HepG2 (cell line): ENCODE measurements at regions not wholly inside any gene's neighbourhood (a gene's known extent, or its start where the extent isn't known, plus 50 kb on each side); places are given as distances from the start of the nearest gene placed in this dataset.

Source experiments
- ATAC-seq: fragments of 200-7000 bp; cut with Tn5 transposase; 3 replicates; pipeline ENCODE4 v1.9.1; 2020; ENCODE audit warnings: mild to moderate bottlenecking, moderate library complexity
- BruUV-seq: library from RNA; stranded (reverse); fragments of 400-500 nt; replicated peaks from 2 replicates; lab custom pipeline; 2021; lab: Mats Ljungman, UMichigan
- CTCF ChIA-PET: fragments of 300-600 bp; formaldehyde crosslinking; extraction: SDS; loops from one replicate; lab custom pipeline; 2021; ENCODE audit warnings: low total read pairs, inconsistent platforms, low intra/inter-chr PET ratio; lab: Yijun Ruan, JAX
- POLR2A ChIA-PET: fragments of 350-600 bp; sonication (Branson Sonifier 250); formaldehyde crosslinking; loops from one replicate; lab custom pipeline; 2020; ENCODE audit warnings: antibody characterized with exemption, inconsistent platforms; lab: Yijun Ruan, JAX
- DNase-seq: peaks from one replicate; pipeline ENCODE4 v3.0.0-alpha.2; 2015; ENCODE audit warnings: low spot score
- FAIRE-seq: peaks from 3 replicates; lab custom pipeline; 2011; peaks lifted over from hg19 to GRCh38; lab: Jason Lieb, UNC
- H2AFZ ChIP-seq: one replicate; pipeline ENCODE4 v1.6.1; 2011; ENCODE audit warnings: low read length, inconsistent platforms
- H3K27ac ChIP-seq: fragments of 300-600 bp; 3 replicates; pipeline ENCODE4 v1.8.0; 2011; ENCODE audit warnings: mixed run types, mild to moderate bottlenecking, mixed read lengths, low read length, inconsistent platforms; ENCODE audit not compliant: insufficient read depth; ENCODE audit errors: extremely low read length
- H3K27me3 ChIP-seq, 2 experiments: fragments of 200-600 bp in 1 of 2; 2 replicates in 1 of 2; 3 replicates in 1 of 2; pipeline versions ENCODE4 v1.6.0 to v1.8.0; 2011; ENCODE audit warnings: low read length in 2 of 2, mild to moderate bottlenecking in 2 of 2, moderate library complexity in 2 of 2, inconsistent platforms in 1 of 2; ENCODE audit not compliant: insufficient read depth in 2 of 2, control insufficient read depth in 1 of 2
- H3K36me3 ChIP-seq, 2 experiments: fragments of 200-600 bp in 1 of 2; replicated peaks in 1 of 2; 2 replicates in 1 of 2; 3 replicates in 1 of 2; pipeline versions ENCODE4 v1.5.1 to v1.8.0; 2011; ENCODE audit warnings: low read length in 2 of 2, inconsistent platforms in 1 of 2; ENCODE audit not compliant: insufficient read depth in 2 of 2, control insufficient read depth in 1 of 2
- H3K4me1 ChIP-seq: 2 replicates; pipeline ENCODE4 v1.5.1; 2012; ENCODE audit warnings: low read length, inconsistent platforms; ENCODE audit not compliant: insufficient read depth
- H3K4me2 ChIP-seq: 2 replicates; pipeline ENCODE4 v1.6.0; 2011; ENCODE audit warnings: low read depth, low read length, inconsistent platforms
- H3K4me3 ChIP-seq, 3 experiments: fragments of 200-600 bp in 1 of 3; sonication (generic), shearing (Covaris generic) in 1 of 3; replicated peaks in 1 of 3; 2 replicates each; pipeline ENCODE4 v1.5.1; 2011 to 2016; ENCODE audit warnings: low read length in 3 of 3, inconsistent platforms in 2 of 3, low read depth in 2 of 3, mild to moderate bottlenecking in 2 of 3, control low read depth in 1 of 3, mixed read lengths in 1 of 3; ENCODE audit not compliant: insufficient read depth in 1 of 3
- H3K79me2 ChIP-seq: one replicate; pipeline ENCODE4 v1.6.1; 2011; ENCODE audit warnings: low read length, inconsistent platforms; ENCODE audit not compliant: insufficient read depth
- H3K9ac ChIP-seq: 2 replicates; pipeline ENCODE4 v1.6.0; 2011; ENCODE audit warnings: mild to moderate bottlenecking, low read depth, low read length, inconsistent platforms; ENCODE audit not compliant: insufficient read depth
- H3K9me3 ChIP-seq: 2 replicates; pipeline ENCODE4 v1.5.1; 2012; ENCODE audit warnings: mild to moderate bottlenecking, low read length
- H4K20me1 ChIP-seq: 2 replicates; pipeline ENCODE4 v1.6.0; 2011; ENCODE audit warnings: inconsistent platforms, mild to moderate bottlenecking, low read length, moderate library complexity; ENCODE audit not compliant: insufficient read depth
- ARNT2 ChIP-seq: sonication (generic); formaldehyde crosslinking; IDR thresholded peaks from 2 replicates; pipeline ENCODE4 v1.8.0; 2022; ENCODE audit warnings: mild to moderate bottlenecking, low read depth, missing genetic modification reagents, moderate library complexity
- HES4 ChIP-seq: sonication (generic); formaldehyde crosslinking; IDR thresholded peaks from 2 replicates; pipeline ENCODE4 v1.9.0; 2021; ENCODE audit warnings: mild to moderate bottlenecking, missing genetic modification reagents, borderline replicate concordance
- HNF4A ChIP-seq: sonication (generic); formaldehyde crosslinking; IDR thresholded peaks from 2 replicates; pipeline ENCODE4 v1.4.0; 2020; ENCODE audit warnings: missing genetic modification reagents
- HNRNPK ChIP-seq: fragments of 200-400 bp; formaldehyde crosslinking; IDR thresholded peaks from 2 replicates; pipeline ENCODE4 v1.6.1; 2018; ENCODE audit warnings: low read length, low read depth, moderate library complexity, mild to moderate bottlenecking; ENCODE audit not compliant: poor library complexity, severe bottlenecking
- PRDM4 ChIP-seq: sonication (generic); formaldehyde crosslinking; IDR thresholded peaks from 2 replicates; pipeline ENCODE4 v1.9.0; 2021; ENCODE audit warnings: missing genetic modification reagents, borderline replicate concordance
- RFX1 ChIP-seq: fragments of 450-650 bp; IDR thresholded peaks from 2 replicates; pipeline ENCODE4 v1.6.1; 2017
- SKI ChIP-seq: fragments of 450-650 bp; IDR thresholded peaks from one replicate; pipeline ENCODE4 v1.6.1; 2018; ENCODE audit warnings: mild to moderate bottlenecking; ENCODE audit not compliant: partially characterized antibody
- TOPORS ChIP-seq: sonication (generic); formaldehyde crosslinking; IDR thresholded peaks from 2 replicates; pipeline ENCODE4 v1.8.0; 2023; ENCODE audit warnings: mild to moderate bottlenecking, missing genetic modification reagents
- UBTF ChIP-seq: sonication (generic); formaldehyde crosslinking; IDR thresholded peaks from 2 replicates; pipeline ENCODE4 v1.4.0; 2020; ENCODE audit warnings: mild to moderate bottlenecking, missing genetic modification reagents
- YEATS4 ChIP-seq: sonication (generic); formaldehyde crosslinking; IDR thresholded peaks from 2 replicates; pipeline ENCODE4 v1.4.0; 2020; ENCODE audit warnings: missing genetic modification reagents, borderline replicate concordance
- ZBTB1 ChIP-seq: sonication (generic); formaldehyde crosslinking; IDR thresholded peaks from 2 replicates; pipeline ENCODE4 v1.4.0; 2020; ENCODE audit warnings: missing genetic modification reagents, borderline replicate concordance
- ZC3H4 ChIP-seq: sonication (generic); formaldehyde crosslinking; IDR thresholded peaks from 2 replicates; pipeline ENCODE4 v1.4.0; 2020; ENCODE audit warnings: missing genetic modification reagents, borderline replicate concordance
- ZMAT5 ChIP-seq: sonication (generic); formaldehyde crosslinking; IDR thresholded peaks from 2 replicates; pipeline ENCODE4 v1.5.0; 2020; ENCODE audit warnings: mild to moderate bottlenecking, low read depth, missing genetic modification reagents, borderline replicate concordance
- WGBS: methylation state at CpG from one replicate; pipeline ENCODE4 v1.1.6; 2017; ENCODE audit warnings: low lambda C conversion rate; 5-methylcytosine and 5-hydroxymethylcytosine counted together
- in situ Hi-C: cut with HindIII; loops from 2 replicates; pipeline ENCODE4 v1.10.0; 2017; ENCODE audit warnings: low pct_unique_long_range_greater_than_20kb; ENCODE audit not compliant: extremely low pct_ligation_motif_present
- intact Hi-C: fragments of 100-400 bp; cut with micrococcal nuclease; formaldehyde crosslinking; loops from one replicate; pipeline ENCODE4 v1.10.0; 2022; ENCODE audit not compliant: unreplicated experiment
- TF ChIP-seq, protein P1 (sequence below): sonication (generic); formaldehyde crosslinking; IDR thresholded peaks from 2 replicates; pipeline ENCODE4 v1.5.0; 2020; ENCODE audit warnings: mild to moderate bottlenecking, missing genetic modification reagents

- no TSS peak for BruUV-seq
- FAIRE-seq, result no peak
These were observed 55.5 kb upstream of the MEGF10 start for GRCh38 chr5:127235136-127235535.

More at GRCh38 chr5:127235136-127235535, 55.5 kb upstream of the MEGF10 start:
- WGBS, result 29% methylated on average over 4 of the region's 4 CpGs
- Histone ChIP-seq H2AFZ (no peak overlapping the region), H3K4me3 (no peak overlapping the region), H3K79me2 (no peaks in the 10 kb centered on the region), H4K20me1 (no peaks in the 10 kb centered on the region), H3K9me3 (no peaks in the 10 kb centered on the region), H3K4me2 (no peak overlapping the region), H3K27ac (no peak overlapping the region), H3K36me3 (no peaks in the 10 kb centered on the region), H3K27me3 (no peaks in the 10 kb centered on the region; a peak in 1 of 5 replicates), H3K9ac (no peak overlapping the region), H3K4me1 (no peaks in the 10 kb centered on the region)
- no peak for DNase-seq
- intact Hi-C loops (no loop called here), in situ Hi-C loops (no loop called here)
- POLR2A ChIA-PET, result no interaction called here
- no peak for ATAC-seq
- CTCF ChIA-PET, result no interaction called here
- TF ChIP-seq UBTF (no peak), RFX1 (no peak), HES4 (CRISPR knock-in tag) (no peak), ZMAT5 (CRISPR knock-in tag) (no peak), PRDM4 (CRISPR knock-in tag) (no peak), TOPORS (CRISPR knock-in tag) (no peak), HNF4A (CRISPR knock-in tag) (no peak), SKI (no peak), ARNT2 (no peak), YEATS4 (CRISPR knock-in tag) (no peak), ZC3H4 (no peak), HNRNPK (no peak), ZBTB1 (CRISPR knock-in tag) (no peak)
- TF ChIP-seq, protein P1, sequence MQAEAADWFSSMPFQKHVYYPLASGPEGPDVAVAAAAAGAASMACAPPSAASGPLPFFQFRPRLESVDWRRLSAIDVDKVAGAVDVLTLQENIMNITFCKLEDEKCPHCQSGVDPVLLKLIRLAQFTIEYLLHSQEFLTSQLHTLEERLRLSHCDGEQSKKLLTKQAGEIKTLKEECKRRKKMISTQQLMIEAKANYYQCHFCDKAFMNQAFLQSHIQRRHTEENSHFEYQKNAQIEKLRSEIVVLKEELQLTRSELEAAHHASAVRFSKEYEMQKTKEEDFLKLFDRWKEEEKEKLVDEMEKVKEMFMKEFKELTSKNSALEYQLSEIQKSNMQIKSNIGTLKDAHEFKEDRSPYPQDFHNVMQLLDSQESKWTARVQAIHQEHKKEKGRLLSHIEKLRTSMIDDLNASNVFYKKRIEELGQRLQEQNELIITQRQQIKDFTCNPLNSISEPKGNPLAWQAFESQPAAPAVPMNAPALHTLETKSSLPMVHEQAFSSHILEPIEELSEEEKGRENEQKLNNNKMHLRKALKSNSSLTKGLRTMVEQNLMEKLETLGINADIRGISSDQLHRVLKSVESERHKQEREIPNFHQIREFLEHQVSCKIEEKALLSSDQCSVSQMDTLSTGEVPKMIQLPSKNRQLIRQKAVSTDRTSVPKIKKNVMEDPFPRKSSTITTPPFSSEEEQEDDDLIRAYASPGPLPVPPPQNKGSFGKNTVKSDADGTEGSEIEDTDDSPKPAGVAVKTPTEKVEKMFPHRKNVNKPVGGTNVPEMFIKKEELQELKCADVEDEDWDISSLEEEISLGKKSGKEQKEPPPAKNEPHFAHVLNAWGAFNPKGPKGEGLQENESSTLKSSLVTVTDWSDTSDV (CRISPR knock-in tag), result no peak
